IPS DF 6.9 (cell line): ENCODE measurements at regions not wholly inside any gene's neighbourhood (a gene's known extent, or its start where the extent isn't known, plus 50 kb on each side); places are given as distances from the start of the nearest gene placed in this dataset.

Experiments
- DNase-seq: peaks from one replicate; pipeline ENCODE4 v3.0.0-alpha.2; 2013; ENCODE audit warnings: low read depth, low spot score
- H3K27ac ChIP-seq: one replicate; pipeline ENCODE4 v1.5.1; 2013; ENCODE audit warnings: low read length, control low read depth
- H3K27me3 ChIP-seq: 2 replicates; pipeline ENCODE4 v1.6.1; 2013; ENCODE audit warnings: mild to moderate bottlenecking, low read length; ENCODE audit not compliant: control insufficient read depth, insufficient read depth
- H3K36me3 ChIP-seq: 2 replicates; pipeline ENCODE4 v1.6.1; 2013; ENCODE audit warnings: low read length; ENCODE audit not compliant: control insufficient read depth, insufficient read depth
- H3K4me1 ChIP-seq: 2 replicates; pipeline ENCODE4 v1.6.1; 2013; ENCODE audit warnings: low read length; ENCODE audit not compliant: control insufficient read depth, insufficient read depth
- H3K4me3 ChIP-seq: 2 replicates; pipeline ENCODE4 v1.5.1; 2013; ENCODE audit warnings: mild to moderate bottlenecking, low read length
- H3K9me3 ChIP-seq: 2 replicates; pipeline ENCODE4 v1.6.1; 2013; ENCODE audit warnings: low read length, inconsistent platforms; ENCODE audit not compliant: control insufficient read depth, insufficient read depth
- WGBS: extraction: QIAGEN DNeasy Blood & Tissue Kit; methylation state at CpG from one replicate; pipeline ENCODE4 v1.1.7; 2013; ENCODE audit warnings: mixed read lengths, missing lambda C conversion rate; ENCODE audit not compliant: insufficient read length, insufficient coverage; 5-methylcytosine and 5-hydroxymethylcytosine counted together

GRCh38 chr17:65346166-65346565 is 209.0 kb downstream of the RGS9 start:
- Histone ChIP-seq H3K27me3 (no peaks in the 10 kb centered on the region), H3K4me3 (no peak overlapping the region), H3K4me1 (no peaks in the 10 kb centered on the region), H3K27ac (no peak overlapping the region), H3K36me3 (no peaks in the 10 kb centered on the region), H3K9me3 (no peaks in the 10 kb centered on the region)
- WGBS, result no CpG with 5 or more reads among the region's 2 CpGs
- no peak for DNase-seq

GRCh38 chr17:65345261-65346005 is 208.3 kb downstream of the RGS9 start:
- no peaks in the 10 kb centered on the region for H3K4me1 ChIP-seq
- H3K36me3 ChIP-seq, result no peaks in the 10 kb centered on the region
- no CpG with 5 or more reads among the region's 15 CpGs for WGBS

GRCh38 chr17:65340401-65340800 is 203.2 kb downstream of the RGS9 start:
- Histone ChIP-seq H3K4me3 (no peak overlapping the region), H3K36me3 (no peaks in the 10 kb centered on the region), H3K4me1 (no peaks in the 10 kb centered on the region), H3K9me3 (no peaks in the 10 kb centered on the region), H3K27ac (no peak overlapping the region), H3K27me3 (no peaks in the 10 kb centered on the region)
- no peak for DNase-seq

More at GRCh38 chr17:65345261-65346005, 208.3 kb downstream of the RGS9 start:
- Histone ChIP-seq H3K9me3 (no peaks in the 10 kb centered on the region), H3K27me3 (no peaks in the 10 kb centered on the region), H3K4me3 (no peak overlapping the region; the same call in 1 of the 2 replicates), H3K27ac (no peak overlapping the region)
- DNase-seq, result no peak

- no peak for DNase-seq
- Histone ChIP-seq H3K27me3 (no peaks in the 10 kb centered on the region), H3K27ac (no peak overlapping the region), H3K9me3 (no peaks in the 10 kb centered on the region), H3K4me3 (no peak overlapping the region), H3K4me1 (peaks cover 5% of the 10 kb centered on the region), H3K36me3 (no peaks in the 10 kb centered on the region)
- no CpG with 5 or more reads among the region's 6 CpGs for WGBS
These were observed 197.2 kb downstream of the RGS9 start for GRCh38 chr17:65334406-65334805.

- no CpG with 5 or more reads among the region's 3 CpGs for WGBS
- Histone ChIP-seq H3K4me3 (no peak overlapping the region), H3K9me3 (no peaks in the 10 kb centered on the region), H3K27me3 (no peaks in the 10 kb centered on the region), H3K4me1 (peaks cover 5% of the 10 kb centered on the region), H3K36me3 (no peaks in the 10 kb centered on the region), H3K27ac (no peak overlapping the region)
- no peak for DNase-seq
These were observed 195.6 kb downstream of the RGS9 start for GRCh38 chr17:65332779-65333178.

GRCh38 chr17:65332375-65332774 is 195.2 kb downstream of the RGS9 start:
- Histone ChIP-seq H3K4me3 (no peak overlapping the region), H3K9me3 (no peaks in the 10 kb centered on the region), H3K36me3 (no peaks in the 10 kb centered on the region), H3K4me1 (peaks cover 5% of the 10 kb centered on the region), H3K27me3 (no peaks in the 10 kb centered on the region), H3K27ac (no peak overlapping the region)
- no peak for DNase-seq
- no CpG with 5 or more reads among the region's 1 CpG for WGBS

GRCh38 chr17:65328567-65328966 is 191.4 kb downstream of the RGS9 start:
- H3K36me3 ChIP-seq, result no peaks in the 10 kb centered on the region
- H3K27ac ChIP-seq, result no peak overlapping the region
- H3K27me3 ChIP-seq, result no peaks in the 10 kb centered on the region
- H3K4me3 ChIP-seq, result no peak overlapping the region
- no peaks in the 10 kb centered on the region for H3K9me3 ChIP-seq
- DNase-seq, result no peak
- H3K4me1 ChIP-seq, result peaks cover 5% of the 10 kb centered on the region

- Histone ChIP-seq H3K27me3 (no peaks in the 10 kb centered on the region), H3K36me3 (no peaks in the 10 kb centered on the region), H3K4me3 (no peak overlapping the region), H3K4me1 (no peaks in the 10 kb centered on the region), H3K27ac (no peak overlapping the region), H3K9me3 (no peaks in the 10 kb centered on the region)
- WGBS, result no CpG with 5 or more reads among the region's 5 CpGs
- no peak for DNase-seq
These were observed 187.6 kb downstream of the RGS9 start for GRCh38 chr17:65324611-65325342.

GRCh38 chr17:65323049-65323448 is 185.9 kb downstream of the RGS9 start:
- DNase-seq, result no peak
- no CpG with 5 or more reads among the region's 2 CpGs for WGBS
- no peaks in the 10 kb centered on the region for H3K9me3 ChIP-seq
- H3K27me3 ChIP-seq, result no peaks in the 10 kb centered on the region
- H3K4me1 ChIP-seq, result no peaks in the 10 kb centered on the region
- H3K36me3 ChIP-seq, result no peaks in the 10 kb centered on the region
- H3K4me3 ChIP-seq, result no peak overlapping the region
- no peak overlapping the region for H3K27ac ChIP-seq

- Histone ChIP-seq H3K4me1 (no peaks in the 10 kb centered on the region), H3K36me3 (no peaks in the 10 kb centered on the region), H3K27ac (no peak overlapping the region), H3K27me3 (no peaks in the 10 kb centered on the region), H3K4me3 (no peak overlapping the region), H3K9me3 (no peaks in the 10 kb centered on the region)
- no CpG with 5 or more reads among the region's 5 CpGs for WGBS
- DNase-seq, result no peak
These were observed 183.7 kb downstream of the RGS9 start for GRCh38 chr17:65320820-65321219.

- Histone ChIP-seq H3K36me3 (no peaks in the 10 kb centered on the region), H3K27ac (no peak overlapping the region), H3K4me1 (peaks cover 2% of the 10 kb centered on the region; the same call in 1 of the 2 replicates), H3K9me3 (no peaks in the 10 kb centered on the region), H3K27me3 (no peaks in the 10 kb centered on the region), H3K4me3 (no peak overlapping the region)
- no CpG with 5 or more reads among the region's 6 CpGs for WGBS
- DNase-seq, result no peak
These were observed 177.0 kb downstream of the RGS9 start for GRCh38 chr17:65314212-65314611.
